ENCODE measurements at regions not wholly inside any gene's neighbourhood (a gene's known extent, or its start where the extent isn't known, plus 50 kb on each side); places are given as distances from the start of the nearest gene placed in this dataset.

GRCh38 chr9:19998153-19998552 is 209.3 kb upstream of the SLC24A2 start:
- TF ChIP-seq POLR2A (IDR thresholded peaks at IDR 0.05) (no peak), CTCF (IDR thresholded peaks at IDR 0.05) (no peak), POLR2AphosphoS5 (IDR thresholded peaks at IDR 0.05; ENCODE audit: insufficient read depth in 1 of 2, low read depth in 1 of 2) (no peak)
